ENCODE measurements at regions not wholly inside any gene's neighbourhood (a gene's known extent, or its start where the extent isn't known, plus 50 kb on each side); places are given as distances from the start of the nearest gene placed in this dataset.

- TF ChIP-seq TEAD4 (IDR thresholded peaks at IDR 0.05; ENCODE audit: low read depth, low read length): no peak
- TF ChIP-seq CBX5 (IDR thresholded peaks at IDR 0.05; ENCODE audit: low read depth, low read length): no peak
- no peak for TF ChIP-seq CREB1 (IDR thresholded peaks at IDR 0.05)
- no peak for TF ChIP-seq POU5F1 (IDR thresholded peaks at IDR 0.05; ENCODE audit: low read depth, low read length)
- TF ChIP-seq POLR2A (IDR thresholded peaks at IDR 0.05; ENCODE audit: control extremely low read depth in 1 of 2, low read depth in 2 of 2, low read length in 2 of 2): no peak
- no peak for TF ChIP-seq RBBP5 (IDR thresholded peaks at IDR 0.05; ENCODE audit: borderline replicate concordance, low read depth, low read length)
Measured at GRCh38 chr3:197417911-197418618, 119.7 kb upstream of the DLG1 start (continued).

Measured in H1 (cell line).